MM.1S (cell line): ENCODE measurements at regions not wholly inside any gene's neighbourhood (a gene's known extent, or its start where the extent isn't known, plus 50 kb on each side); places are given as distances from the start of the nearest gene placed in this dataset.

Source experiments
- CTCF ChIP-seq: fragments of 300-600 bp; sonication (generic); IDR thresholded peaks from 2 replicates; pipeline ENCODE4 v1.5.1; 2016; ENCODE audit warnings: antibody characterized with exemption, low read length, mixed read lengths
- EZH2 ChIP-seq: fragments of 300-600 bp; sonication (generic); optimal IDR thresholded peaks from 2 replicates; pipeline ENCODE3; 2017; ENCODE audit warnings: low read depth, mild to moderate bottlenecking, antibody characterized with exemption, low read length, mixed read lengths

GRCh38 chr5:68067976-68068603, 147.5 kb upstream of the PIK3R1 start:
- TF ChIP-seq EZH2 = no peak
- no peak for TF ChIP-seq CTCF
